ENCODE measurements at regions not wholly inside any gene's neighbourhood (a gene's known extent, or its start where the extent isn't known, plus 50 kb on each side); places are given as distances from the start of the nearest gene placed in this dataset.

DNA sequence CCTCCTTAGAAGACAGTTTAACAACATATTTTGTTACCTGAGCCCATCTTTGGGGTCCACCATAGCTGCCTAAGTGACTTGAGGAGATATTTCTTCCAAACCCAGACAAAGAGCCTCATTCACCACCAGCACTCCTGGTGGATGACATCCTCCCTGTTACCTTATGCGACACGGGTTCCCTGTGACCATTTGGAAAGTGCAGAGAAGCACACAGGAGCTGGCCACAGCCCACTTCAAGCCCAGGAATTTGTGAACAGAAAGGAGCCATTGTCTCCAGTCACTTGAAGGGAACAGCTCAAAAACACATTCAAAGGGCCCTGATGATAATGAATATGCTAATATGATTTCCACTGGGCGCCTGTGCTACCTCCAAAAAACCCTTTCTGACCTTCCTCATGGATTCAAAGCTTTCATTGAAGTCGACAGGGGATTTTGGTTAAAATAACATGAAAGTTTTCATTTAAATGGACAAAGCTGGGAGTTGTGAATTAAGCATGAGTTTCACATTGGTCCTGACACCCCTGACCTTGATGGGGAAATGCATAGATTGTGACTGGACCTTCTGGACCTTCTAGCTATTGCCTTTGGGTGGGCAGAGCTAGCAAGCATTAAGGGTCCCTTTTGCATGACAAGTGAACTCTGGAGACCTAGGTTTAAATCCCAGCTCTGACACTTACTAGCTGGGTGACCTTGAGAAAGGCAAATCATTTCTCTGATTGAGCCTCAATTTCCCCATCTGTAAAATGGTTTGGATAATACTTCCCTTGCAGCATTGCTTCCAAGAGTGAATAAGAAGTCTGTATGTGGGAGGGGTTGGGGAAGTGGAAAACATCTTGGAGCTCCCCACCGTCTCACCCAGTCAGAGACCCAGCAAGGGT is 83.3 kb upstream of the SIRPA start (continued):
- TF ChIP-seq XBP1 (CRISPR knock-in tag; IDR thresholded peaks at IDR 0.05) (no peak), CHD2 (IDR thresholded peaks at IDR 0.05; ENCODE audit: low read depth, low read length) (no peak), KLF9 (CRISPR knock-in tag; IDR thresholded peaks at IDR 0.05; ENCODE audit: low read depth) (no peak), HNRNPUL1 (IDR thresholded peaks at IDR 0.05; ENCODE audit: low read depth, low read length) (no peak), KDM2A (CRISPR knock-in tag; IDR thresholded peaks at IDR 0.05; ENCODE audit: borderline replicate concordance, low read depth) (0 out of 2 replicates have a peak, but pooled peaks have one; percentile 34), PLRG1 (conservative IDR thresholded peaks at IDR 0.05) (no peak), SP5 (CRISPR knock-in tag; IDR thresholded peaks at IDR 0.05; ENCODE audit: borderline replicate concordance, low read depth) (no peak), ZNF33B (CRISPR knock-in tag; IDR thresholded peaks at IDR 0.05) (no peak), FOXA1 (IDR thresholded peaks at IDR 0.05) (no peak), FOXA1 (CRISPR knock-in tag; IDR thresholded peaks at IDR 0.05) (no peak; the same call in 1 of the 2 replicates), REL (CRISPR knock-in tag; conservative IDR thresholded peaks at IDR 0.05) (no peak), EP300 (IDR thresholded peaks at IDR 0.05; ENCODE audit: low read depth in 2 of 2, low read length in 2 of 2) (peak in 1 of 2 experiments; percentile 75; a peak in 2 of 4 replicates), EP300 (CRISPR knock-in tag; IDR thresholded peaks at IDR 0.05; ENCODE audit: borderline replicate concordance) (no peak; the same call in 1 of the 2 replicates), MIER3 (CRISPR knock-in tag; IDR thresholded peaks at IDR 0.05; ENCODE audit: borderline replicate concordance) (no peak), ZNF468 (CRISPR knock-in tag; IDR thresholded peaks at IDR 0.05) (no peak), ZNF879 (CRISPR knock-in tag; IDR thresholded peaks at IDR 0.05) (no peak), ZNF451 (CRISPR knock-in tag; IDR thresholded peaks at IDR 0.05) (no peak), NFRKB (IDR thresholded peaks at IDR 0.05) (no peak), DMAP1 (CRISPR knock-in tag; IDR thresholded peaks at IDR 0.05) (peak; percentile 45; the same call in 1 of the 2 replicates)
- TF ChIP-seq, protein P1, sequence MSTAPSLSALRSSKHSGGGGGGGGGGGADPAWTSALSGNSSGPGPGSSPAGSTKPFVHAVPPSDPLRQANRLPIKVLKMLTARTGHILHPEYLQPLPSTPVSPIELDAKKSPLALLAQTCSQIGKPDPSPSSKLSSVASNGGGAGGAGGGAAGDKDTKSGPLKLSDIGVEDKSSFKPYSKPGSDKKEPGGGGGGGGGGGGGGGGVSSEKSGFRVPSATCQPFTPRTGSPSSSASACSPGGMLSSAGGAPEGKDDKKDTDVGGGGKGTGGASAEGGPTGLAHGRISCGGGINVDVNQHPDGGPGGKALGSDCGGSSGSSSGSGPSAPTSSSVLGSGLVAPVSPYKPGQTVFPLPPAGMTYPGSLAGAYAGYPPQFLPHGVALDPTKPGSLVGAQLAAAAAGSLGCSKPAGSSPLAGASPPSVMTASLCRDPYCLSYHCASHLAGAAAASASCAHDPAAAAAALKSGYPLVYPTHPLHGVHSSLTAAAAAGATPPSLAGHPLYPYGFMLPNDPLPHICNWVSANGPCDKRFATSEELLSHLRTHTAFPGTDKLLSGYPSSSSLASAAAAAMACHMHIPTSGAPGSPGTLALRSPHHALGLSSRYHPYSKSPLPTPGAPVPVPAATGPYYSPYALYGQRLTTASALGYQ (CRISPR knock-in tag; IDR thresholded peaks at IDR 0.05), result no peak
- TF ChIP-seq, protein P2, sequence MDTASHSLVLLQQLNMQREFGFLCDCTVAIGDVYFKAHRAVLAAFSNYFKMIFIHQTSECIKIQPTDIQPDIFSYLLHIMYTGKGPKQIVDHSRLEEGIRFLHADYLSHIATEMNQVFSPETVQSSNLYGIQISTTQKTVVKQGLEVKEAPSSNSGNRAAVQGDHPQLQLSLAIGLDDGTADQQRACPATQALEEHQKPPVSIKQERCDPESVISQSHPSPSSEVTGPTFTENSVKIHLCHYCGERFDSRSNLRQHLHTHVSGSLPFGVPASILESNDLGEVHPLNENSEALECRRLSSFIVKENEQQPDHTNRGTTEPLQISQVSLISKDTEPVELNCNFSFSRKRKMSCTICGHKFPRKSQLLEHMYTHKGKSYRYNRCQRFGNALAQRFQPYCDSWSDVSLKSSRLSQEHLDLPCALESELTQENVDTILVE (CRISPR knock-in tag; IDR thresholded peaks at IDR 0.05), result no peak
- TF ChIP-seq, protein P3, sequence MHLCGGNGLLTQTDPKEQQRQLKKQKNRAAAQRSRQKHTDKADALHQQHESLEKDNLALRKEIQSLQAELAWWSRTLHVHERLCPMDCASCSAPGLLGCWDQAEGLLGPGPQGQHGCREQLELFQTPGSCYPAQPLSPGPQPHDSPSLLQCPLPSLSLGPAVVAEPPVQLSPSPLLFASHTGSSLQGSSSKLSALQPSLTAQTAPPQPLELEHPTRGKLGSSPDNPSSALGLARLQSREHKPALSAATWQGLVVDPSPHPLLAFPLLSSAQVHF (CRISPR knock-in tag; IDR thresholded peaks at IDR 0.05), result no peak
- TF ChIP-seq, protein P4, sequence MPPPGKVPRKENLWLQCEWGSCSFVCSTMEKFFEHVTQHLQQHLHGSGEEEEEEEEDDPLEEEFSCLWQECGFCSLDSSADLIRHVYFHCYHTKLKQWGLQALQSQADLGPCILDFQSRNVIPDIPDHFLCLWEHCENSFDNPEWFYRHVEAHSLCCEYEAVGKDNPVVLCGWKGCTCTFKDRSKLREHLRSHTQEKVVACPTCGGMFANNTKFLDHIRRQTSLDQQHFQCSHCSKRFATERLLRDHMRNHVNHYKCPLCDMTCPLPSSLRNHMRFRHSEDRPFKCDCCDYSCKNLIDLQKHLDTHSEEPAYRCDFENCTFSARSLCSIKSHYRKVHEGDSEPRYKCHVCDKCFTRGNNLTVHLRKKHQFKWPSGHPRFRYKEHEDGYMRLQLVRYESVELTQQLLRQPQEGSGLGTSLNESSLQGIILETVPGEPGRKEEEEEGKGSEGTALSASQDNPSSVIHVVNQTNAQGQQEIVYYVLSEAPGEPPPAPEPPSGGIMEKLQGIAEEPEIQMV (CRISPR knock-in tag; IDR thresholded peaks at IDR 0.05; ENCODE audit: low read depth), result no peak

Data from HepG2 (cell line).